ENCODE measurements at regions not wholly inside any gene's neighbourhood (a gene's known extent, or its start where the extent isn't known, plus 50 kb on each side); places are given as distances from the start of the nearest gene placed in this dataset.

DNA sequence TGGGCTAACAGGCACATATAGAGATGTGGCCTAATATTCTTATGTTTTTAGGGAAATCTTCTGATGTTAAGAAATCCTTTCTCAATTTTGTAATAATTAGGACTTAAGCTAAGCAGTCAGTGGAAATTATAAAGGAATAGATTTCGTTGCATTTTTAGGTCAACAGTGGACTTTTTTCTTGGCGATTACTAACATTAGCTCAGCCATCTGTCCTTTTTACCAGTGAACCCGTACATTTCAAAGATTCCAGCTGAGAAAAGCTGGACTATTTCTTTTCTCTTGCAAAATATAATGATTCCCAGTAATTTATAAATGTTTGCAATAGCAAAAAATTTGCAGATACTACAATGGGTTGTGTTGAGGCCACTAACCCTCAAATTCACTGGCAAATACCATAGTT lies 54.9 kb upstream of the CA10 start:
- Histone ChIP-seq H3K9me2 (ENCODE audit: insufficient read depth) (peaks cover 6% of the 10 kb centered on the region; the same call in 1 of the 2 replicates), H3K4me1 (ENCODE audit: insufficient read depth) (peaks cover 6% of the 10 kb centered on the region), H4K20me1 (replicated peaks; ENCODE audit: insufficient read depth) (no peaks in the 10 kb centered on the region), H3F3A (replicated peaks; ENCODE audit: low read depth) (no peaks in the 10 kb centered on the region), H2AFZ (no peak overlapping the region), H3K4me3 (no peak overlapping the region), H3K36me3 (ENCODE audit: insufficient read depth) (no peaks in the 10 kb centered on the region), H3K79me2 (replicated peaks; ENCODE audit: insufficient read depth) (no peaks in the 10 kb centered on the region), H3K4me2 (no peak overlapping the region), H3K27me3 (ENCODE audit: insufficient read depth) (no peaks in the 10 kb centered on the region), H3K27ac (ENCODE audit: low read depth) (no peak overlapping the region)
- DNase-seq (ENCODE audit: low spot score) (no peak), ATAC-seq (no peak)
- Mint-ChIP-seq H3K36me3 (ENCODE audit: low read depth) (no peaks in the 10 kb centered on the region), H3K27ac (no peak overlapping the region), H3K4me1 (peaks cover under 1% of the 10 kb centered on the region; the same call in 2 of the 3 replicates), H3K9me3 (peaks cover 13% of the 10 kb centered on the region), H3K27me3 (ENCODE audit: insufficient read depth, low read depth, poor library complexity) (no peaks in the 10 kb centered on the region), H3K4me3 (no peak overlapping the region)
- no peak for TF ChIP-seq EZH2 (IDR thresholded peaks at IDR 0.05; ENCODE audit: low read depth, unreplicated experiment)
- TF ChIP-seq, protein P1, sequence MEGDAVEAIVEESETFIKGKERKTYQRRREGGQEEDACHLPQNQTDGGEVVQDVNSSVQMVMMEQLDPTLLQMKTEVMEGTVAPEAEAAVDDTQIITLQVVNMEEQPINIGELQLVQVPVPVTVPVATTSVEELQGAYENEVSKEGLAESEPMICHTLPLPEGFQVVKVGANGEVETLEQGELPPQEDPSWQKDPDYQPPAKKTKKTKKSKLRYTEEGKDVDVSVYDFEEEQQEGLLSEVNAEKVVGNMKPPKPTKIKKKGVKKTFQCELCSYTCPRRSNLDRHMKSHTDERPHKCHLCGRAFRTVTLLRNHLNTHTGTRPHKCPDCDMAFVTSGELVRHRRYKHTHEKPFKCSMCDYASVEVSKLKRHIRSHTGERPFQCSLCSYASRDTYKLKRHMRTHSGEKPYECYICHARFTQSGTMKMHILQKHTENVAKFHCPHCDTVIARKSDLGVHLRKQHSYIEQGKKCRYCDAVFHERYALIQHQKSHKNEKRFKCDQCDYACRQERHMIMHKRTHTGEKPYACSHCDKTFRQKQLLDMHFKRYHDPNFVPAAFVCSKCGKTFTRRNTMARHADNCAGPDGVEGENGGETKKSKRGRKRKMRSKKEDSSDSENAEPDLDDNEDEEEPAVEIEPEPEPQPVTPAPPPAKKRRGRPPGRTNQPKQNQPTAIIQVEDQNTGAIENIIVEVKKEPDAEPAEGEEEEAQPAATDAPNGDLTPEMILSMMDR (conservative IDR thresholded peaks at IDR 0.05; ENCODE audit: low read depth in 2 of 2) = no peak
- TF ChIP-seq, protein P2, sequence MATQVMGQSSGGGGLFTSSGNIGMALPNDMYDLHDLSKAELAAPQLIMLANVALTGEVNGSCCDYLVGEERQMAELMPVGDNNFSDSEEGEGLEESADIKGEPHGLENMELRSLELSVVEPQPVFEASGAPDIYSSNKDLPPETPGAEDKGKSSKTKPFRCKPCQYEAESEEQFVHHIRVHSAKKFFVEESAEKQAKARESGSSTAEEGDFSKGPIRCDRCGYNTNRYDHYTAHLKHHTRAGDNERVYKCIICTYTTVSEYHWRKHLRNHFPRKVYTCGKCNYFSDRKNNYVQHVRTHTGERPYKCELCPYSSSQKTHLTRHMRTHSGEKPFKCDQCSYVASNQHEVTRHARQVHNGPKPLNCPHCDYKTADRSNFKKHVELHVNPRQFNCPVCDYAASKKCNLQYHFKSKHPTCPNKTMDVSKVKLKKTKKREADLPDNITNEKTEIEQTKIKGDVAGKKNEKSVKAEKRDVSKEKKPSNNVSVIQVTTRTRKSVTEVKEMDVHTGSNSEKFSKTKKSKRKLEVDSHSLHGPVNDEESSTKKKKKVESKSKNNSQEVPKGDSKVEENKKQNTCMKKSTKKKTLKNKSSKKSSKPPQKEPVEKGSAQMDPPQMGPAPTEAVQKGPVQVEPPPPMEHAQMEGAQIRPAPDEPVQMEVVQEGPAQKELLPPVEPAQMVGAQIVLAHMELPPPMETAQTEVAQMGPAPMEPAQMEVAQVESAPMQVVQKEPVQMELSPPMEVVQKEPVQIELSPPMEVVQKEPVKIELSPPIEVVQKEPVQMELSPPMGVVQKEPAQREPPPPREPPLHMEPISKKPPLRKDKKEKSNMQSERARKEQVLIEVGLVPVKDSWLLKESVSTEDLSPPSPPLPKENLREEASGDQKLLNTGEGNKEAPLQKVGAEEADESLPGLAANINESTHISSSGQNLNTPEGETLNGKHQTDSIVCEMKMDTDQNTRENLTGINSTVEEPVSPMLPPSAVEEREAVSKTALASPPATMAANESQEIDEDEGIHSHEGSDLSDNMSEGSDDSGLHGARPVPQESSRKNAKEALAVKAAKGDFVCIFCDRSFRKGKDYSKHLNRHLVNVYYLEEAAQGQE (IDR thresholded peaks at IDR 0.05; ENCODE audit: unreplicated experiment) = no peak
- TF ChIP-seq POLR2AphosphoS5 (IDR thresholded peaks at IDR 0.05; ENCODE audit: low read depth) = no peak
- TF ChIP-seq NANOG (IDR thresholded peaks at IDR 0.05; ENCODE audit: borderline replicate concordance) = no peak
- no peak for TF ChIP-seq CREB1 (CRISPR knock-in tag; IDR thresholded peaks at IDR 0.05; ENCODE audit: low read depth)
- TF ChIP-seq ZNF331 (CRISPR knock-in tag; IDR thresholded peaks at IDR 0.05; ENCODE audit: low read depth) = no peak
- TF ChIP-seq EZH2phosphoT487 (IDR thresholded peaks at IDR 0.05; ENCODE audit: unreplicated experiment) = no peak
- TF ChIP-seq STAT1 (IDR thresholded peaks at IDR 0.05; ENCODE audit: unreplicated experiment) = no peak
- TF ChIP-seq, protein P3, sequence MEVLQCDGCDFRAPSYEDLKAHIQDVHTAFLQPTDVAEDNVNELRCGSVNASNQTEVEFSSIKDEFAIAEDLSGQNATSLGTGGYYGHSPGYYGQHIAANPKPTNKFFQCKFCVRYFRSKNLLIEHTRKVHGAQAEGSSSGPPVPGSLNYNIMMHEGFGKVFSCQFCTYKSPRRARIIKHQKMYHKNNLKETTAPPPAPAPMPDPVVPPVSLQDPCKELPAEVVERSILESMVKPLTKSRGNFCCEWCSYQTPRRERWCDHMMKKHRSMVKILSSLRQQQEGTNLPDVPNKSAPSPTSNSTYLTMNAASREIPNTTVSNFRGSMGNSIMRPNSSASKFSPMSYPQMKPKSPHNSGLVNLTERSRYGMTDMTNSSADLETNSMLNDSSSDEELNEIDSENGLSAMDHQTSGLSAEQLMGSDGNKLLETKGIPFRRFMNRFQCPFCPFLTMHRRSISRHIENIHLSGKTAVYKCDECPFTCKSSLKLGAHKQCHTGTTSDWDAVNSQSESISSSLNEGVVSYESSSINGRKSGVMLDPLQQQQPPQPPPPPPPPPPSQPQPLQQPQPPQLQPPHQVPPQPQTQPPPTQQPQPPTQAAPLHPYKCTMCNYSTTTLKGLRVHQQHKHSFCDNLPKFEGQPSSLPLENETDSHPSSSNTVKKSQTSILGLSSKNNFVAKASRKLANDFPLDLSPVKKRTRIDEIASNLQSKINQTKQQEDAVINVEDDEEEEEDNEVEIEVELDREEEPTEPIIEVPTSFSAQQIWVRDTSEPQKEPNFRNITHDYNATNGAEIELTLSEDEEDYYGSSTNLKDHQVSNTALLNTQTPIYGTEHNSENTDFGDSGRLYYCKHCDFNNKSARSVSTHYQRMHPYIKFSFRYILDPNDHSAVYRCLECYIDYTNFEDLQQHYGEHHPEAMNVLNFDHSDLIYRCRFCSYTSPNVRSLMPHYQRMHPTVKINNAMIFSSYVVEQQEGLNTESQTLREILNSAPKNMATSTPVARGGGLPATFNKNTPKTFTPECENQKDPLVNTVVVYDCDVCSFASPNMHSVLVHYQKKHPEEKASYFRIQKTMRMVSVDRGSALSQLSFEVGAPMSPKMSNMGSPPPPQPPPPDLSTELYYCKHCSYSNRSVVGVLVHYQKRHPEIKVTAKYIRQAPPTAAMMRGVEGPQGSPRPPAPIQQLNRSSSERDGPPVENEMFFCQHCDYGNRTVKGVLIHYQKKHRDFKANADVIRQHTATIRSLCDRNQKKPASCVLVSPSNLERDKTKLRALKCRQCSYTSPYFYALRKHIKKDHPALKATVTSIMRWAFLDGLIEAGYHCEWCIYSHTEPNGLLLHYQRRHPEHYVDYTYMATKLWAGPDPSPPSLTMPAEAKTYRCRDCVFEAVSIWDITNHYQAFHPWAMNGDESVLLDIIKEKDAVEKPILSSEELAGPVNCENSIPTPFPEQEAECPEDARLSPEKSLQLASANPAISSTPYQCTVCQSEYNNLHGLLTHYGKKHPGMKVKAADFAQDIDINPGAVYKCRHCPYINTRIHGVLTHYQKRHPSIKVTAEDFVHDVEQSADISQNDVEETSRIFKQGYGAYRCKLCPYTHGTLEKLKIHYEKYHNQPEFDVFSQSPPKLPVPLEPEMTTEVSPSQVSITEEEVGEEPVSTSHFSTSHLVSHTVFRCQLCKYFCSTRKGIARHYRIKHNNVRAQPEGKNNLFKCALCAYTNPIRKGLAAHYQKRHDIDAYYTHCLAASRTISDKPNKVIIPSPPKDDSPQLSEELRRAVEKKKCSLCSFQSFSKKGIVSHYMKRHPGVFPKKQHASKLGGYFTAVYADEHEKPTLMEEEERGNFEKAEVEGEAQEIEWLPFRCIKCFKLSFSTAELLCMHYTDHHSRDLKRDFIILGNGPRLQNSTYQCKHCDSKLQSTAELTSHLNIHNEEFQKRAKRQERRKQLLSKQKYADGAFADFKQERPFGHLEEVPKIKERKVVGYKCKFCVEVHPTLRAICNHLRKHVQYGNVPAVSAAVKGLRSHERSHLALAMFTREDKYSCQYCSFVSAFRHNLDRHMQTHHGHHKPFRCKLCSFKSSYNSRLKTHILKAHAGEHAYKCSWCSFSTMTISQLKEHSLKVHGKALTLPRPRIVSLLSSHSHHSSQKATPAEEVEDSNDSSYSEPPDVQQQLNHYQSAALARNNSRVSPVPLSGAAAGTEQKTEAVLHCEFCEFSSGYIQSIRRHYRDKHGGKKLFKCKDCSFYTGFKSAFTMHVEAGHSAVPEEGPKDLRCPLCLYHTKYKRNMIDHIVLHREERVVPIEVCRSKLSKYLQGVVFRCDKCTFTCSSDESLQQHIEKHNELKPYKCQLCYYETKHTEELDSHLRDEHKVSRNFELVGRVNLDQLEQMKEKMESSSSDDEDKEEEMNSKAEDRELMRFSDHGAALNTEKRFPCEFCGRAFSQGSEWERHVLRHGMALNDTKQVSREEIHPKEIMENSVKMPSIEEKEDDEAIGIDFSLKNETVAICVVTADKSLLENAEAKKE (CRISPR knock-in tag; IDR thresholded peaks at IDR 0.05) = no peak

Data from GM23338 (cell line).